ENCODE measurements at regions not wholly inside any gene's neighbourhood (a gene's known extent, or its start where the extent isn't known, plus 50 kb on each side); places are given as distances from the start of the nearest gene placed in this dataset.

DNA sequence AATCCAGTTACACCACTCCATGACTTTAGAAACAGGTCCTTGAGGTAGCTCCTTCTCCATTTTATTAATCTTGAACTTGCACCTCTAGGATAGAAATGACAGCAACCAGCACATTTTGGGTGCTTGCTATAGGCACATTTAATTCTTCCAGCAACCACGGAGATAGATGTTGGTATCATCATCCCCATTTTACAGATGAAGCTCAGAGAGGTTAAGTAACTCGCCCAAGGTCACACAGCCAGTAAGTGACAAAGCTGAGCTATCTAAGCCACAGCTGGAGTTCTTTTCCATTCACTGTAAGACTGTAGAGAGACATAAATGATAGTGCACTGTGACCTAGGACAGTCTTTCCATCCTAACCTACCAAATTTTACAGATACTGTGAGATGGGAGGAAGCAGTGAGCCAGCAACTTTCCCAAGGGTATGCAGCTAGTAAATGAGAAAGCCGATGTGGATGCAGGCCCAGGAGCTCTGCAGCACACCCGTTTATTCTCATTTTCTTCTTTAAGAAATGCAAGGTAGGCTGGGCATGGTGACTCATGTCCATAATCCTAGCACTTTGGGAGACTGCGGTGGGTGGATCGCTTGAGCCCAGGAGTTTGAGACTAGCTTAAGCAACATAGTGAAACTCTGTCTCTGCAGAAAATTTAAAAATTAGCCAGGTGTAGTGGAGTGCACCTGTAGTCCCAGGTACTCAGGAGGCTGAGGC is 103.2 kb downstream of the TBX5 start:
- no peak for DNase-seq (ENCODE audit: low read depth)
- H3K4me3 ChIP-seq (ENCODE audit: low read depth, low read length), result no peak overlapping the region
- TF ChIP-seq, protein P1, sequence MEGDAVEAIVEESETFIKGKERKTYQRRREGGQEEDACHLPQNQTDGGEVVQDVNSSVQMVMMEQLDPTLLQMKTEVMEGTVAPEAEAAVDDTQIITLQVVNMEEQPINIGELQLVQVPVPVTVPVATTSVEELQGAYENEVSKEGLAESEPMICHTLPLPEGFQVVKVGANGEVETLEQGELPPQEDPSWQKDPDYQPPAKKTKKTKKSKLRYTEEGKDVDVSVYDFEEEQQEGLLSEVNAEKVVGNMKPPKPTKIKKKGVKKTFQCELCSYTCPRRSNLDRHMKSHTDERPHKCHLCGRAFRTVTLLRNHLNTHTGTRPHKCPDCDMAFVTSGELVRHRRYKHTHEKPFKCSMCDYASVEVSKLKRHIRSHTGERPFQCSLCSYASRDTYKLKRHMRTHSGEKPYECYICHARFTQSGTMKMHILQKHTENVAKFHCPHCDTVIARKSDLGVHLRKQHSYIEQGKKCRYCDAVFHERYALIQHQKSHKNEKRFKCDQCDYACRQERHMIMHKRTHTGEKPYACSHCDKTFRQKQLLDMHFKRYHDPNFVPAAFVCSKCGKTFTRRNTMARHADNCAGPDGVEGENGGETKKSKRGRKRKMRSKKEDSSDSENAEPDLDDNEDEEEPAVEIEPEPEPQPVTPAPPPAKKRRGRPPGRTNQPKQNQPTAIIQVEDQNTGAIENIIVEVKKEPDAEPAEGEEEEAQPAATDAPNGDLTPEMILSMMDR (IDR thresholded peaks at IDR 0.05; ENCODE audit: low read depth, low read length, missing control alignments), result no peak

DNA sequence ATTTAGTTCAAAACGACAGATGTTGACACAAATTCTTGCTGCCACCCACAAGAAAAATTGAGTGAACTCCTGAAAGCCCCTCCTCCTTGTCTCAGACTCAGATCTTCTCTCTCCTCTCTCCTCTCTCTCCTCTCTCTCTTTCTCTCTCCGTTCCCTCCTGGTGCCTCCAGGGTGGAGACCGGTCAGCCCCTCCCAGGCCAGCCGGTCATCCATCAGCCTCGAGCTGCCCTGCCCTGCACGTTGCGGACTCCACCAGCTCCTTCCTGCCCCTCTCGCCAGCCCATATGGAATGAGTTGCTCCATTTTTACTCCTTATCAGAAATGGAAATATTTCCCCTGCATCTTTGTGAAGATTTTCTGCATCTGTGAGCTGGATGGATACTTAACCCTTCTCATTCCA is 103.8 kb downstream of the TBX5 start:
- no peak for DNase-seq (ENCODE audit: low read depth)
- no peak overlapping the region for H3K4me3 ChIP-seq (ENCODE audit: low read depth, low read length)
- TF ChIP-seq, protein P1 (IDR thresholded peaks at IDR 0.05; ENCODE audit: low read depth, low read length, missing control alignments), result no peak

DNA sequence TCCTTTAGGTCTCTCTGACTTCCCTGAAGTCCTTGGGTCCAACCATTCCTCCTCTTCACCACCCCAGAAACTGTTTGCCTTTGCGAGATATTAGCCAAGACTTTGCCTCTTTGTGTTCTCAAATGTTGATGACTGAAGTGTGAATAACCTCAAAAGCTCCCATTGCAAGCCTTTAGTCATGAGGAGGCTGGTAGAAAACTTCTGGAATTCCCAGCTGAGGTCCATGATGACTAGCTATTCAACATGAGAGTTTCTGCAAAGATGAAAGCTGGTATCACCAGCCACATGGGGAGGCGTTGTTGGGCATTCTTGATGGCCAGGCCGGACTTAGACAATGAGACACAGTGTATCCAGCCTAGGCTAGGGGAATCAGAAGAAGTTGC is 111.7 kb downstream of the TBX5 start:
- no peak for DNase-seq (ENCODE audit: low read depth)
- TF ChIP-seq, protein P1 (IDR thresholded peaks at IDR 0.05; ENCODE audit: low read depth, low read length, missing control alignments), result no peak
- no peak overlapping the region for H3K4me3 ChIP-seq (ENCODE audit: low read depth, low read length)

DNA sequence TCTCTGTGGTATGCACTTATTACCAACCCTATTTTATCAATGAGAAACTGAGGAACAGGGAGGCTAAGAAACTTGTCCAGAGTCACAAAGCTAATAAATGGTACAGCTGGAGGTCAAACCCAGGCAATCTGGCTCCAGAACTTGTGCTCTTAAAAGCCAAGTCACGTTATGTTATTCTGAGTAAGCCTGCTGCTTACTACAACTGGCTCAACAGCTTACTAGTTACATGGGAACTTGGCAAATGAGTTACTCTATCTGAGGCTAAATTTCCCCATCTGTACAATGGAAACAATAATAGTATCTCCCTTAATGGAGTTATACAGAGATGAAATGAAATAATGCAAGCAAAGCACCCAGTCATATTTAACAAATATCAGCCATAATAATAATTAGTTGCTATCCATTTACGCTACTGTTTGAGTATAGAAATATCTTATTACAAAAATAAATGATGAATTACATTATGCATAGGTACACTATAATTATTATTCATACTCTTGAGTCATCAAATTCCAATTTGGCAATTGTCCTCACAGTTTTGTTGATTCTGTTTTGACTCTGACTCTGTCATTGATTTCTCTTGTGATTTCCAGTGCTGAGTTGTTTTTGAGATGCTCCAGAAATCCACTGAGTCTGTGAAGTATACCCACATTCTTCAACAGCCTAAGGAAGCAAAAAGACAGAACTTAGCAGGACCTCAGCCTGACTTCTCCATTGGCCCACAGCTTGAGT is 112.2 kb downstream of the TBX5 start:
- no peak for DNase-seq (ENCODE audit: low read depth)
- H3K4me3 ChIP-seq (ENCODE audit: low read depth, low read length), result no peak overlapping the region
- TF ChIP-seq, protein P1 (IDR thresholded peaks at IDR 0.05; ENCODE audit: low read depth, low read length, missing control alignments), result no peak

DNA sequence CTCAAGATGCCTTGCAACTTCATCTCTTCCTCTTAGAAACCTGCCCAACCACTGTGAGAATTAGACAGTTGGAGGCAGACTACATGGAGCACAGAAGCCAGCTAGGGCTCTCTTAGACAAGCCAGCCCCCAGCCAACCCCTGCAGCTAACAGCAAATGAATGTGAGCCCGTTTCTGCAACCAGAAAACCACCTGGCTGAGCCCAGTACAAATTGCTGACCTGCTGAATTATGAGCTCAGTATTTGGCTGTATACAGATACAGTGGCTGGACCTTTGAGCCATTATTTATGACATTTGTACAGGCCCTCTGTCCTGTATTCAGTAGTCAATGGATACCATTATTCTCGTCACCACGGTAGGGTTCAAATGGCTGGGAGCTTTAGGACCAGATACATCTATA is 112.9 kb downstream of the TBX5 start:
- no peak for DNase-seq (ENCODE audit: low read depth)
- TF ChIP-seq, protein P1 (IDR thresholded peaks at IDR 0.05; ENCODE audit: low read depth, low read length, missing control alignments), result no peak
- H3K4me3 ChIP-seq (ENCODE audit: low read depth, low read length), result no peak overlapping the region

DNA sequence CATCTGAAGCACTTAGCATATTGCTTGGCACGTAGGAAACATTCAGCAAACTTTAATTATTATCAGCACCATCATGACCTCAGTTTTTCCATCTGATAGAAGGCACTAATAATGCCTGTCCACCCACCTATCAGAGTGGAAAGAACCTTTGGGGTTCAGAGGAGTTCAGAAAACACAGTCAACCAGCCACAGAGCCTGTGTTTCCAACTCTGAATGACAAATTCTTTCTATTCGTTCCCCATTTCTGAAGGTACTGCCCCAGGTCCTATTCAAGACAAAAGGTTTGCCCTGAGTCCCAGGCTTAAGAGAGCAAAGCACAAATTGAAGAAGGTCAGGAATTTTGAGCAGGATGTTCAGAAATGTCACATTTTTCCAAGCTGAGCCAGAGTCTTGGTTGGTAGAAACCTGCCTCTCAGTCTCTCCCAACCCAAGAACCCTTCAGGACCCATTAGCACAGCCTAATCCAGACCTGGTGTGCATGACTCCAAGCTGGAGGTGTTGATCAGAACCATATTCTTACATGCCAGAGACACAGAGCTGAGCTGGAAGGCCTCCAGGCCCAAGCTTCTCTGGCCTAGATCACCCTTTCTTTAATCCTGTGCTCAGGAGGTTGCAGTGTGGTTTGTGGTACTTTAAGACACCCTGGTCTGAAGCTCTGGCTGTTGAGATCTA is 114.4 kb downstream of the TBX5 start:
- TF ChIP-seq, protein P1 (IDR thresholded peaks at IDR 0.05; ENCODE audit: low read depth, low read length, missing control alignments), result no peak
- no peak for DNase-seq (ENCODE audit: low read depth)
- H3K4me3 ChIP-seq (ENCODE audit: low read depth, low read length), result no peak overlapping the region
